ENCODE measurements at regions not wholly inside any gene's neighbourhood (a gene's known extent, or its start where the extent isn't known, plus 50 kb on each side); places are given as distances from the start of the nearest gene placed in this dataset.
"Not testable (repeated sequence)": the region's sequence is repeated elsewhere in the genome, so short reads cannot be mapped to it uniquely, and the experiment has no call there.

- intact Hi-C loops (cut with DNase I; ENCODE audit: low total_unique reads), result no loop called here
- H3K27ac ChIP-seq, result no peak overlapping the region
- H3K4me1 ChIP-seq, result no peaks in the 10 kb centered on the region
- H3K4me3 ChIP-seq, result no peak overlapping the region
- TF ChIP-seq, protein P1, sequence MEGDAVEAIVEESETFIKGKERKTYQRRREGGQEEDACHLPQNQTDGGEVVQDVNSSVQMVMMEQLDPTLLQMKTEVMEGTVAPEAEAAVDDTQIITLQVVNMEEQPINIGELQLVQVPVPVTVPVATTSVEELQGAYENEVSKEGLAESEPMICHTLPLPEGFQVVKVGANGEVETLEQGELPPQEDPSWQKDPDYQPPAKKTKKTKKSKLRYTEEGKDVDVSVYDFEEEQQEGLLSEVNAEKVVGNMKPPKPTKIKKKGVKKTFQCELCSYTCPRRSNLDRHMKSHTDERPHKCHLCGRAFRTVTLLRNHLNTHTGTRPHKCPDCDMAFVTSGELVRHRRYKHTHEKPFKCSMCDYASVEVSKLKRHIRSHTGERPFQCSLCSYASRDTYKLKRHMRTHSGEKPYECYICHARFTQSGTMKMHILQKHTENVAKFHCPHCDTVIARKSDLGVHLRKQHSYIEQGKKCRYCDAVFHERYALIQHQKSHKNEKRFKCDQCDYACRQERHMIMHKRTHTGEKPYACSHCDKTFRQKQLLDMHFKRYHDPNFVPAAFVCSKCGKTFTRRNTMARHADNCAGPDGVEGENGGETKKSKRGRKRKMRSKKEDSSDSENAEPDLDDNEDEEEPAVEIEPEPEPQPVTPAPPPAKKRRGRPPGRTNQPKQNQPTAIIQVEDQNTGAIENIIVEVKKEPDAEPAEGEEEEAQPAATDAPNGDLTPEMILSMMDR (IDR thresholded peaks at IDR 0.05), result no peak
- no peak for TF ChIP-seq POLR2A (IDR thresholded peaks at IDR 0.05)
- no peaks in the 10 kb centered on the region for H3K36me3 ChIP-seq (ENCODE audit: low read depth, missing control alignments)
- no peaks in the 10 kb centered on the region for H3K27me3 ChIP-seq
- WGBS, 2 donors, result 87 to 92% methylated on average over 1 of the region's 1 CpG
- no peaks in the 10 kb centered on the region for H3K9me3 ChIP-seq
- no peak for DNase-seq
Observed at GRCh38 chr1:178665579-178665978, 59.5 kb upstream of the RALGPS2 start.

DNA sequence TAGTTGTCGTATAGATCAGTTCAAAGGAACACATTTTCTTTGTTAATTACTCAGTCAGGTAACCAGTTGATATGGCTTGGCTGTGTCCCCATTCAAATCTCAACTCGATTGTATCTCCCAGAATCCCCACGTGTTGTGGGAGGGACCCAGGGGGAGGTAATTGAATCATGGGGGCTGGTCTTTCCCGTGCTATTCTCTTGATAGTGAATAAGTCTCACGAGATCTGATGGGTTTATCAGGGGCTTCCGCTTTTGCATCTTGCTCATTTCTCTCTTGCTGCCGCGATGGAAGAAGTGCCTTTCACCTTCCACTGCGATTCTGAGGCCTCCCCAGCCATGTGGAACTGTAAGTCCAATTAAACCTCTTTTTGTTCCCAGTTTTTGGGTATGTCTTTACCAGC, 58.2 kb upstream of the RALGPS2 start:
- H3K27ac ChIP-seq; intact Hi-C loops (cut with DNase I; ENCODE audit: low total_unique reads); DNase-seq; H3K9me3 ChIP-seq; H3K4me1 ChIP-seq; H3K27me3 ChIP-seq; H3K36me3 ChIP-seq (ENCODE audit: low read depth, missing control alignments); H3K4me3 ChIP-seq: not testable (repeated sequence)
- WGBS, 2 donors, result 75 to 76% methylated on average over 7 to 9 of the region's 9 CpGs

- DNase-seq, result no peak
- intact Hi-C loops (cut with DNase I; ENCODE audit: low total_unique reads), result no loop called here
- no peak overlapping the region for H3K4me3 ChIP-seq
- H3K27me3 ChIP-seq, result no peaks in the 10 kb centered on the region
- no peaks in the 10 kb centered on the region for H3K36me3 ChIP-seq (ENCODE audit: low read depth, missing control alignments)
- H3K9me3 ChIP-seq, result no peaks in the 10 kb centered on the region
- H3K27ac ChIP-seq, result no peak overlapping the region
- H3K4me1 ChIP-seq, result no peaks in the 10 kb centered on the region
- TF ChIP-seq, protein P1 (IDR thresholded peaks at IDR 0.05), result no peak
- no peak for TF ChIP-seq POLR2A (IDR thresholded peaks at IDR 0.05)
Observed at GRCh38 chr1:178672434-178672833, 52.6 kb upstream of the RALGPS2 start.

DNA sequence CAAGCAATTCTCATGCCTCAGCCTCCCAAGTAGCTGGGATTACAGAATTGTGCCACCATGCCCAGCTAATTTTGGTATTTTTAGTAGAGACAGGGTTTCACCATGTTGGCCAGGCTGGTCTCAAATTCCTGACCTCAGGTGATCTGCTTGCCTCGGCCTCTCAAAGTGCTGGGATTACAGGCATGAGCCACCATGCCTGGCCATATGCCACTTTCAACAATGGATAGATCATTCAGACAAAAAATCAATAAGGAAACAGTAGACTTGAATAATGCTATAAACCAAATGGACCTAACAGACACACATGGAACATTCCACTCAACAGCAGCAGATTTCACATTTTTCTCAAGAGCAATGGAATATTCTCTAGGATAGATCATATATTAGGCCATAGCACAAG, 50.5 kb upstream of the RALGPS2 start:
- H3K27ac ChIP-seq; H3K36me3 ChIP-seq (ENCODE audit: low read depth, missing control alignments); H3K4me1 ChIP-seq; DNase-seq; H3K27me3 ChIP-seq; H3K9me3 ChIP-seq; H3K4me3 ChIP-seq; intact Hi-C loops (cut with DNase I; ENCODE audit: low total_unique reads): not testable (repeated sequence)
- 94 to 95% methylated on average over 1 of the region's 1 CpG for WGBS, 2 donors

Data from testis (tissue), 2 donors.